Thoracic aorta (tissue), 2 donors: ENCODE measurements at regions not wholly inside any gene's neighbourhood (a gene's known extent, or its start where the extent isn't known, plus 50 kb on each side); places are given as distances from the start of the nearest gene placed in this dataset.

Experiments
- ATAC-seq: fragments of 150-250 bp; one replicate; pipeline ENCODE4 v1.8.0; 2017; ENCODE audit warnings: low read depth; ENCODE audit not compliant: insufficient number of reproducible peaks, low FRiP score
- DNase-seq: peaks from one replicate; pipeline ENCODE4 v3.0.0-alpha.2; 2020; ENCODE audit warnings: low spot score
- H3K27ac ChIP-seq, 2 donors: fragments of 200-600 bp; sonication (generic); 1 replicate in 1 of 2; 2 replicates in 1 of 2; pipeline ENCODE4 v1.5.1; 2016; ENCODE audit warnings: mild to moderate bottlenecking in 2 of 2, moderate library complexity in 2 of 2
- H3K27me3 ChIP-seq: fragments of 200-600 bp; sonication (generic); replicated peaks from 2 replicates; pipeline ENCODE4 v1.6.0; 2016; ENCODE audit warnings: mild to moderate bottlenecking; ENCODE audit not compliant: insufficient read depth
- H3K36me3 ChIP-seq: fragments of 200-600 bp; sonication (generic); one replicate; pipeline ENCODE4 v1.5.1; 2016
- H3K4me1 ChIP-seq, 2 donors: fragments of 200-600 bp; sonication (generic); 1 replicate in 1 of 2; 2 replicates in 1 of 2; pipeline versions ENCODE4 v1.5.1 to v1.6.0; 2016; ENCODE audit warnings: low read depth in 2 of 2, mild to moderate bottlenecking in 1 of 2; ENCODE audit not compliant: control insufficient read depth in 1 of 2
- H3K4me3 ChIP-seq: fragments of 200-600 bp; sonication (generic); 2 replicates; pipeline ENCODE4 v1.5.1; 2016; ENCODE audit warnings: mild to moderate bottlenecking
- H3K9me3 ChIP-seq: fragments of 200-600 bp; sonication (generic); 2 replicates; pipeline ENCODE4 v1.5.1; 2016
- CTCF ChIP-seq: fragments of 200-600 bp; sonication (generic); IDR thresholded peaks from one replicate; pipeline ENCODE4 v1.5.1; 2019; ENCODE audit warnings: antibody characterized with exemption

GRCh38 chr17:34199932-34200534 lies 55.1 kb upstream of the CCL2 start:
- Histone ChIP-seq H3K4me3 (no peak overlapping the region), H3K36me3 (no peaks in the 10 kb centered on the region), H3K27me3 (no peaks in the 10 kb centered on the region), H3K4me1 (peaks cover 0 to 3% of the 10 kb centered on the region in 2 donors), H3K27ac (no peak overlapping the region), H3K9me3 (no peaks in the 10 kb centered on the region)
- DNase-seq (peak; percentile 14), ATAC-seq (peak; percentile 89)
- TF ChIP-seq CTCF: peak; percentile 100

- ATAC-seq: no peak
- H3K36me3 ChIP-seq: no peaks in the 10 kb centered on the region
- H3K9me3 ChIP-seq: no peaks in the 10 kb centered on the region
- H3K27ac ChIP-seq: no peak overlapping the region
- no peak for TF ChIP-seq CTCF
- H3K4me3 ChIP-seq: no peak overlapping the region
- no peaks in the 10 kb centered on the region for H3K27me3 ChIP-seq
- H3K4me1 ChIP-seq: peaks cover 0 to 3% of the 10 kb centered on the region in 2 donors
- no peak for DNase-seq
Observed at GRCh38 chr17:34201225-34201624, 53.9 kb upstream of the CCL2 start.

GRCh38 chr17:34201767-34202166 lies 53.3 kb upstream of the CCL2 start:
- TF ChIP-seq CTCF: no peak
- H3K36me3 ChIP-seq: no peaks in the 10 kb centered on the region

GRCh38 chr17:34203018-34203638 lies 52.0 kb upstream of the CCL2 start:
- DNase-seq (no peak), ATAC-seq (no peak)
- no peaks in the 10 kb centered on the region for H3K36me3 ChIP-seq
- peaks cover 6 to 8% of the 10 kb centered on the region in 2 donors for H3K4me1 ChIP-seq
- no peak for TF ChIP-seq CTCF
- H3K4me3 ChIP-seq: no peak overlapping the region
- H3K27ac ChIP-seq: no peak overlapping the region
- H3K27me3 ChIP-seq: no peaks in the 10 kb centered on the region
- H3K9me3 ChIP-seq: no peaks in the 10 kb centered on the region

More at GRCh38 chr17:34201767-34202166, 53.3 kb upstream of the CCL2 start:
- ATAC-seq (no peak), DNase-seq (no peak)
- H3K27ac ChIP-seq: no peak overlapping the region
- H3K4me3 ChIP-seq: no peak overlapping the region
- no peaks in the 10 kb centered on the region for H3K27me3 ChIP-seq
- no peaks in the 10 kb centered on the region for H3K9me3 ChIP-seq
- H3K4me1 ChIP-seq: peaks cover 4 to 6% of the 10 kb centered on the region in 2 donors

- ATAC-seq (no peak), DNase-seq (no peak)
- Histone ChIP-seq H3K4me3 (no peak overlapping the region), H3K27me3 (no peaks in the 10 kb centered on the region), H3K27ac (no peak overlapping the region), H3K9me3 (no peaks in the 10 kb centered on the region), H3K36me3 (no peaks in the 10 kb centered on the region), H3K4me1 (peaks cover 6 to 8% of the 10 kb centered on the region in 2 donors)
- TF ChIP-seq CTCF: no peak
Observed at GRCh38 chr17:34204402-34204801, 50.7 kb upstream of the CCL2 start.
